Left ventricle myocardium inferior (tissue), 1 donor: ENCODE measurements at regions not wholly inside any gene's neighbourhood (a gene's known extent, or its start where the extent isn't known, plus 50 kb on each side); places are given as distances from the start of the nearest gene placed in this dataset.

ENCODE experiments used
- DNase-seq: peaks from one replicate; pipeline ENCODE4 v3.0.0-alpha.2; 2020
- H3K27ac ChIP-seq: fragments of 200-600 bp; replicated peaks from 2 replicates; pipeline ENCODE4 v1.8.0; 2021
- H3K27me3 ChIP-seq: fragments of 200-600 bp; 2 replicates; pipeline ENCODE4 v1.8.0; 2021; ENCODE audit warnings: low read depth
- H3K36me3 ChIP-seq: fragments of 200-600 bp; 2 replicates; pipeline ENCODE4 v1.8.0; 2021
- H3K4me1 ChIP-seq: fragments of 200-600 bp; 2 replicates; pipeline ENCODE4 v1.8.0; 2021
- H3K4me3 ChIP-seq: fragments of 200-600 bp; 2 replicates; pipeline ENCODE4 v1.8.0; 2021; ENCODE audit warnings: mild to moderate bottlenecking, moderate library complexity
- H3K9me3 ChIP-seq: fragments of 200-600 bp; replicated peaks from 2 replicates; pipeline ENCODE4 v1.8.0; 2021
- CTCF ChIP-seq: fragments of 200-600 bp; IDR thresholded peaks from 2 replicates; pipeline ENCODE4 v1.8.0; 2021; ENCODE audit warnings: antibody characterized with exemption, mild to moderate bottlenecking, borderline replicate concordance
- intact Hi-C: fragments of 100-400 bp; cut with micrococcal nuclease; formaldehyde crosslinking; loops from one replicate; pipeline ENCODE4 v1.11.0; 2022
- donor health status: DM: no; HTN: yes; CAD: no; lungs with severe emphysema.

- Histone ChIP-seq H3K27ac (no peak overlapping the region), H3K9me3 (peaks cover 8% of the 10 kb centered on the region), H3K4me3 (no peak overlapping the region), H3K36me3 (no peaks in the 10 kb centered on the region), H3K27me3 (peaks cover 44% of the 10 kb centered on the region), H3K4me1 (no peaks in the 10 kb centered on the region)
- DNase-seq, result no peak
- intact Hi-C loops, result no loop called here
- no peak for TF ChIP-seq CTCF
Measured at GRCh38 chr11:120001178-120002090, 136.5 kb downstream of the TRIM29 start.

GRCh38 chr11:119999220-119999619 is 138.7 kb downstream of the TRIM29 start:
- Histone ChIP-seq H3K4me3 (no peak overlapping the region), H3K9me3 (peaks cover 8% of the 10 kb centered on the region), H3K27ac (no peak overlapping the region), H3K27me3 (peaks cover 49% of the 10 kb centered on the region), H3K36me3 (no peaks in the 10 kb centered on the region), H3K4me1 (no peaks in the 10 kb centered on the region)
- no peak for TF ChIP-seq CTCF
- intact Hi-C loops, result no loop called here
- DNase-seq, result no peak

GRCh38 chr11:119996556-119996955 is 141.4 kb downstream of the TRIM29 start:
- intact Hi-C loops, result no loop called here
- DNase-seq, result no peak
- H3K36me3 ChIP-seq, result no peaks in the 10 kb centered on the region
- H3K4me1 ChIP-seq, result no peaks in the 10 kb centered on the region
- H3K9me3 ChIP-seq, result peaks cover 8% of the 10 kb centered on the region
- no peak for TF ChIP-seq CTCF
- H3K27me3 ChIP-seq, result peaks cover 31% of the 10 kb centered on the region
- H3K27ac ChIP-seq, result no peak overlapping the region
- no peak overlapping the region for H3K4me3 ChIP-seq

GRCh38 chr11:119995730-119996491 is 142.0 kb downstream of the TRIM29 start:
- Histone ChIP-seq H3K27ac (no peak overlapping the region), H3K4me1 (peaks cover 2% of the 10 kb centered on the region), H3K4me3 (no peak overlapping the region), H3K27me3 (peaks cover 25% of the 10 kb centered on the region), H3K9me3 (peaks cover 8% of the 10 kb centered on the region), H3K36me3 (no peaks in the 10 kb centered on the region)
- TF ChIP-seq CTCF, result no peak
- intact Hi-C loops, result no loop called here
- DNase-seq, result no peak

- no peaks in the 10 kb centered on the region for H3K9me3 ChIP-seq
- intact Hi-C loops, result no loop called here
- peaks cover 20% of the 10 kb centered on the region for H3K4me1 ChIP-seq
- H3K4me3 ChIP-seq, result no peak overlapping the region
- peaks cover 25% of the 10 kb centered on the region for H3K27me3 ChIP-seq
- H3K27ac ChIP-seq, result no peak overlapping the region
- H3K36me3 ChIP-seq, result no peaks in the 10 kb centered on the region
- TF ChIP-seq CTCF, result peak; percentile 25
- no peak for DNase-seq
Measured at GRCh38 chr11:119993722-119994121, 144.2 kb downstream of the TRIM29 start.
